HG02973 (cell line): ENCODE measurements at regions not wholly inside any gene's neighbourhood (a gene's known extent, or its start where the extent isn't known, plus 50 kb on each side); places are given as distances from the start of the nearest gene placed in this dataset.
"Not testable (repeated sequence)": the region's sequence is repeated elsewhere in the genome, so short reads cannot be mapped to it uniquely, and the experiment has no call there.

ENCODE experiments used
- ATAC-seq: cut with Tn5 transposase; IDR thresholded peaks from one replicate; pipeline ENCODE4 v1.9.1; 2021; ENCODE audit warnings: moderate library complexity; ENCODE audit not compliant: unreplicated experiment

GRCh38 chr18:66011916-66012315, 261.1 kb downstream of the CDH7 start:
- ATAC-seq = no peak

DNA sequence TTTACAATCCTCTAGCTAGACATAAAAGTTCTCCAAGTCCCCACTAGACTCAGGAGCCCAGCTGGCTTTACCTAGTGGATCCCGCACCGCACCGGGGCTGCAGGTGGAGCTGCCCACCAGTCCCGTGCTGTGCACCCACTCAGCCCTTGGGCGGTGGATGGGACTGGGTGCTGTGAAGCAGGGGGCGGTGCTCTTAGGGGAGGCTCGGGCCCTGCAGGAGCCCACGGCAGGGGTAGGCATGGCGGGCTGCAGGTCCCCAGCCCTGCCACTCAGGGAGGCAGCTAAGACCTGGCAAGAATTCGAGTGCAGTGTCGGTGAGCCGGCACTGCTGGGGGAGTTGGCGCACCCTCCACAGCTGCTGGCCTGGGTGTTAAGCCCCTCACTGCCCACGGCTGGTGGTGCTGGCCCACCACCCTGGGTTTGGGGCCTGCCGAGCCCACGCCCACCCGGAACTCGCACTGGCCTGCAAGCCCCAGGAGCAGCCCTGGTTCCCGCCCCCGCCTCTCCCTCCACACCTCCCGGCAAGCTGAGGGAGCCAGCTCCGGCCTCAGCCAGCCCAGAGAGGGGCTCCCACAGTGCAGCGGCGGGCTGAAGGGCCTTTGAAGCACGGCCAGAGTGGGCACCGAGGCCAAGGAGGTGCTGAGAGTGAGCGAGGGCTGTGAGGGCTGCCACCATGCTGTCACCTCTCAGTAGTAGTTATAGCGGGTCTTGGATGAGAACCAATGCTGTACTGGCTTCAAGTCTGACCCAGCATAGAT, 255.2 kb downstream of the CDH7 start:
- no peak for ATAC-seq

DNA sequence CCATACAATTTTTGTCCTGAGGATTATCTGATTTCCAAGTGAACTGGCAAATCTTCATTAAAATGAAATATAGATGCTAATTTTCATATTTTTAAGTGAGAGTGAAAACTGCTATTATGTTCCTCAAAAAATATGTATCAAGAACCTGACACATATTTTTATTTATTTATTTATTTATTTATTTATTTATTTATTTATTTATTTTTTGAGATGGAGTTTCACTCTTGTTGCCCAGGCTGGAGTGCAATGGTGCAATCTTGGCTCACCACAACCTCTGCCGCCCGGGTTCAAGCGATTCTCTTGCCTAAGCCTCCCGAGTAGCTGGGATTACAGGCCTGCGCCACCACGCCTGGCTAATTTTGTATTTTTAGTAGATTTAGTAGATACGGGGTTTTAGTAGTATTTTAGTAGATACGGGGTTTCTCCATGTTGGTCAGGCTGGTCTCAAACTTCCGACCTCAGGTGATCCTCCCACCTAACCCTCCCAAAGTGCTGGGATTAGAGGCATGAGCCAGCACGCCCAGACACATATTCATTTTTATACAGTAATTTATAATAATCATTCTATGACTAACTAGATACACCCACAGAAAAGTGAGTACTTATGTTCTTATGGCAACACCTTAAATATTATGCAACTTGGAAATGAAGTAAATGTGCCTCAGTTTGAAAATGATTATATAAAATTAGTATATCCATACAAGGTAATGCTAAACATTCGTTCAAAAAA, 248.3 kb downstream of the CDH7 start:
- ATAC-seq = not testable (repeated sequence)

- ATAC-seq = no peak
Observed at GRCh38 chr18:65995206-65995605, 244.4 kb downstream of the CDH7 start.

DNA sequence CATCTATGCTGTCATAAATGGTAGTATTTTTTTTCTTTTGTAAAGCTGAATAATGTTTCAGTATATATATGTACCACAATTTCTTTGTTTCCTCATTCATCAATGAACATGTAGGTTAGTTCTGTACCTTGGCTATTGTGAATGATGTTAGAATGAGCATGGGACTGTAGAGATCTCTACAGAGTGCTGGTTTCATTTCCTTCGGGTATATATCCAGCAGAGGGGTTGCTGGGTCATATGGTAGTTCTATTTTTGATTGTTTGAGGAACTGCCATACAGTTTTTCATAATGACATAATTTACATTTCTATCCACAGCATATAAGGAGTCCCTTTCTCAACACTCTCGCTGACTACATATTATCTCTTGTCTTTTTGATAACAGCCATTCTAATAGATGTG, 243.5 kb downstream of the CDH7 start:
- peak; percentile 63 for ATAC-seq

DNA sequence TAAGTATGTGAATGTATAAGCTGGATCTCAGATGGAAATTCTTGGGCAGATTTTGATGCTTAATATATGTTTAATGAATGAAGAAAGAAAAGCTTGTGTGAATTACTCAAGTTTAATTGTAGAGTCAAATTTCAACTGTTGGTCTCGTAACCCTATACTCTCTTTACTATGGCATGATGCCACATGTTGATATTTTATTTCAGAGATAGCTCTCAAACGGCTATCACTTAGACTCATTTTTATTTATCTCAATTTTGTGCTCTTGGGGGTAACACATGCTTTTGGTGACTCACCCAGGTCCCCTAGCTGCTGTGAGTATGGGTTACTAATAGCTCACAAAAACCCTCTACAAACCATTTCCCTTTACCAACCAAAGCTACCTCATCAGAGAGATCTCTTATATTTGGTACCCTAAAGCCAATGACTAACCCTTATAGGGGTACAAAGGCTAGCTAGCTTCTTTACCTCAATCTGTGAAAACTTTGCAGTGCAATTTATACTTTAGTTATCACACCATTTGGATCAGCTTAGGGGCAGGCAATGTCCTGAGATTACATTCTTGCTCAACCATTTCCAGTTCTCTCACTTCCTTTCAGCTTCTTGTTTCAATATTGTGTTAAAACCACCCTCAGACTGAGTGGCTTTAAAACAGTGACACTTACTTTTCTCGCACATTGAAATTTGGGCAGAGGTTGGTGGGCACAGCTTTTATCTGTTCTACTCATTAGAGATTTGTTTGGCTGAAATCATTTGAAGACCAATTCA, 240.3 kb downstream of the CDH7 start:
- no peak for ATAC-seq

- ATAC-seq = no peak
Observed at GRCh38 chr18:65990174-65990690, 239.4 kb downstream of the CDH7 start.

- no peak for ATAC-seq
Observed at GRCh38 chr18:65988972-65989371, 238.2 kb downstream of the CDH7 start.

- ATAC-seq = no peak
Observed at GRCh38 chr18:65988386-65988785, 237.6 kb downstream of the CDH7 start.

DNA sequence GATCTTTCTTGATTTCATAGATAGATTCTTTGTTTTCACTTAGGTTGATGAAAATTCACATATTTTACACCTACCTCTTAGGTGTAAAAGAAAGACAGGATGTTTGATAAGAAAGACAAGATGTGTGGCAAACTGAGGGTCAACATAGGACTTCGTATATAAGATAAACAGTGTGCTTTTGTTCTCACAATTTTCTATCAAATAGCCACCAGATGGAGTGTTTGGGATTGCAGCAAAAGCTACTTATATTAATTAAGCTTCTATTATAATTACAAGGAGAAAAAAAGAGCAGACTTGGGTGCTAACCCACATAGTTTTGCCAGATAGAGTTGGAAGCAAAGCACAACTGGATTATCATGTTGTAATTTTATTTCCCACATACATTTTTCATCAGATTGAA, 232.9 kb downstream of the CDH7 start:
- ATAC-seq = no peak

- no peak for ATAC-seq
Observed at GRCh38 chr18:65975536-65975935, 224.7 kb downstream of the CDH7 start.

DNA sequence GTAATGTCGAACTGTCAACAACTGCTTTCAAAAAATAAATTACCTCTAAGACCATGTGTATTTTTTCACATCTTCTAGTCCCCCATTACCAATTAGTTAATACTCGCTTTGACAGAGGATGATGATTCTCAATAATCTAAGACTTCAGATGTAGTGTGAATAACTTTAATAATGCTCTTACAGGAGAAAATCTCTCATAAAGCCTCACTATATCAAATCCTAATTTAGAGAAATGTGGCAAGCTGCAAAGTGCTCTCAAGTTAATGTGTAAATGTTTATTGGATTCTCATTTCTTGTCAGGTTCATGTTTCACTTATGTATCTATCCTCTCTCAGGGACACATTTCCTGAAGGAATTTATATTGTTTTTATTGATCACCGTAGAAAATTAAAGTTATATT, 223.9 kb downstream of the CDH7 start:
- ATAC-seq = no peak

- no peak for ATAC-seq
Observed at GRCh38 chr18:65968239-65969004, 217.6 kb downstream of the CDH7 start.

DNA sequence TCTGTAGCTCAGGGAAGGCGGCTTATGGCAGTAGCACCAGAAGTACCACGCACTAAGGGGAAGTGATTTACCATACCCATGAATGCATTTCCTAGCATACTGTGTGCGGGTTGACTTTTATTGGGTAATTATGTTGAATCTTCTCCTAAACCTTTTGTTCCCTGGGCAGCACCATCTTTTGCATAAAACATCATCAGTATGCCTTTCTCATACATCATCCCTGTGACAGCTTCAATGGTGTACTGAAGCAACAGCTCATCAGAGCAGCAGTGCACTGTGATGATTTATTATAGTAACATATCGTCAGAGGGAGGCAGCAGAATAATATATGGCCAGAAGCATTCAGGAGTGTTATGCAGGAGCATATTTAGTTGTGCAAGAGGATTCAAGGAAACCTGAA, 204.9 kb downstream of the CDH7 start:
- no peak for ATAC-seq

DNA sequence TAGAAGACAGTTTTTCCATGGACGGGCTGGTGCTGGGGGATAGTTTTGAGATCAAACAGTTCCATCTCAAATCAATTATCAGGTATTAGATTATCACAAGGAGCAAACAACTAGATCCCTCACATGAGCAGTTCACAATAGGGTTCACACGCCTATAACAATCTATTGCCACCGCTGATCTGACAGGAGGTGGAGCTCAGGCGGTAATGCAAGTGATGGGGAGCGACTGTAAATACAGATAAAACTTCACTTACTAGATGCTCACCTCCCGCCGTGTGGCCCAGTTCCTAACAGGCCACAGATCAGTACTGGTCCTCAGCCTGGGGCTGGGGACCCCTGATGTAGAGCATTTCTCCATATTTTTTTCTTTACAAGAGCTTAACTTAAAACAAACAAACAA, 203.6 kb downstream of the CDH7 start:
- ATAC-seq = no peak

DNA sequence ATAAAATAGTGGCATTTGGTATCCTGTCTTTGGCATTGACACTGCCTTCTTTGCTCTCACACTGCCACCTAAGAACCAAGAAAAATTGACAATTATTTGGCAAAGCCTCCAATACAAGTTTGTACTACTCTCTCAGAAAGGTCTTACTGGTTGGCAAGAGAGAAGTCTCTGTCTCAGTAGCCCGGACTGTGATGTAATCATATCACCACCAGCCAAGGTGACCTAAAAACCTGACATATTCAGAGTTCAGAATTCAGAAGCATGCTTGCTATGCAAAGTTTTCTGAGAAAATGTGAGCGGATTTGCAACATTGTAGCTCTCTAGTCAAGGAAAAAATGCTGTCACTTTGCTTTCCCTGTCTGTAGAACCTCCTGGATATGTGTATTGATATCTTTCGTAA, 196.0 kb downstream of the CDH7 start:
- ATAC-seq = no peak

- no peak for ATAC-seq
Observed at GRCh38 chr18:65943268-65943667, 192.5 kb downstream of the CDH7 start.

GRCh38 chr18:65942854-65943253, 192.0 kb downstream of the CDH7 start:
- ATAC-seq = no peak

DNA sequence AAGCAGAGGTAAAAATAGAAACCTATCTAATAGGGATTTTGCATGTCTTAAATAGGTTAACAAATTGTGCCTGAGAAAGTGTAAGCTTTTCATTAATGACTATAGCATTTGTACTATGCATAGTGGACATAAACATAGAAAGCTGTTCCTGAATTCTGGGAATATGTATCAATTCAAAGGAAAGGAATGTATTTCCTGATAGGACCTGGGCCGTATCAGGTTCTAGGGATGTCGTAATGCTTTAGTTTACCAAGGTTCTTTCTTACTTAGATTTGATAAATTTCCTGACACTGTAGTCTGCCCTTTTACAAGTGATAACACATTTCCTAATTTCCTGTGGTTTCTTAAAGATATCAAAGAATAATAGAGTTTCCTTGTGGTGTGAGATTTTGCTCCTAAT, 191.3 kb downstream of the CDH7 start:
- no peak for ATAC-seq

DNA sequence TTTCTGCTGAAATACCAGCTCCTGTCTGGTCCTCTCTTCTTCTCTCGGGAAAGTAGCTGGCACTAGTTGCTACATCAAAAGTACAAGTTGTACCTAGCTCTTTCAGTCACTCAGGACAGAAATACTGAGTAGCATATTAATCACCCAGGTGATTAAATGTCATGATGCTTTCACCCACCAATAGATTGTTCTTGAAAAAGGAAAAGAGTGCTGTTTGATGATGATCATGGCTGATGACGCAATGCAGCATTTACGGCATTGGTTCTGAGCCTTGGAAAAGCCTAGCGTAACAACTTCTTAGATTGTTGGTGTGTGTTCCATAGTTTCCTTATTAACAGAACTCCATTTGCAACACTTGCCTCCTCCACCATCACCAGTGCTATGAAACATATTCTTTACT, 190.7 kb downstream of the CDH7 start:
- ATAC-seq = no peak
